ENCODE measurements at regions not wholly inside any gene's neighbourhood (a gene's known extent, or its start where the extent isn't known, plus 50 kb on each side); places are given as distances from the start of the nearest gene placed in this dataset.

DNA sequence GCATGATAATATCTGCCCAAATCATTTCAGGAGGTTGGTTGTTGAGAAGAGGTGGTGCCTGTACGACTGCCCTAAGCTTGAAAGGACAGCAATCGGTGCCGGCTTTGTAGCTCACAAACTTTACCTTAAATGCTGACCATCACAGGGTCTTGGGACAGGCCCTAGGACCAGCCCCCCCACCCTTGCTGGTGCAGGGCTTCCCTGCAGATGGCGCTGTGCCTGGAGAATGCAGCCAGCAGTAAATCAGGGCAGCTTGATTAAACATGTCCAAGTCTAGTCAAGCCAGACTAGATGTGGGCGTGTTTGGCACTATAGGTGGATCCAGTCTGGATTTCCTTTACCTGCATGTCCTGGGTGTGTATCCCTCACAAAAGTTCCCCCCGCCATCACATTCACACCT is 135.5 kb upstream of the CRHR1 start:
- Histone ChIP-seq H3K18ac (ENCODE audit: low read depth in 1 of 2, low read length in 2 of 2) (no peak overlapping the region), H2AFZ (ENCODE audit: low read depth, low read length) (no peak overlapping the region)

DNA sequence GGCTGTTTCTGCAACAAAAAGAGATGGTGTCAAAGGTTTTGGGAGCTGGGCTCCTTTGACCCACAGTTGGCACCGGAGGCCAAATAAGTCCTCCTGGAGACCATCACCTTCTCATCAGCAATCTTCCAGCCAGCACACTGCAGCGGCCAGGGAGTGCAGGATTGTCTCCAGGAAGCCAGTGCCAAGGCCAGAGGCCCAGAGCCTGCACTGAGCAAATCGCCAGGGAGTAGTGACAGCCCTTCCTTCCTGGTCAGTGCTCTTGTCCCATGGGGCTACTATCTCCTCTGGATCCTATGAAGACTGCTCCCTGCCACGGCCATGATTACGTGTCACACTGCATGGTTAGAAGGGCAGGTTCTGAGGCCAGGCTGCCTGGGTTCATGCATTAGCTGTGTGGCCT is 134.3 kb upstream of the CRHR1 start:
- Histone ChIP-seq H2BK5ac (ENCODE audit: low read depth, low read length, poor library complexity, severe bottlenecking) (no peak overlapping the region), H3K36me3 (ENCODE audit: control insufficient read depth in 1 of 2, insufficient read depth in 2 of 2, low read depth in 1 of 2, low read length in 2 of 2) (no peaks in the 10 kb centered on the region), H3K18ac (ENCODE audit: low read depth in 1 of 2, low read length in 2 of 2) (no peak overlapping the region), H3K4me2 (ENCODE audit: low read length, poor library complexity, severe bottlenecking) (no peak overlapping the region), H3K27me3 (ENCODE audit: control insufficient read depth in 1 of 2, insufficient read depth in 1 of 2, low read length in 2 of 2) (peaks cover 21 to 67% of the 10 kb centered on the region in 2 experiments), H2BK15ac (ENCODE audit: low read depth, poor library complexity, severe bottlenecking) (no peak overlapping the region), H2AFZ (ENCODE audit: low read depth, low read length) (no peak overlapping the region), H4K8ac (ENCODE audit: low read length) (no peak overlapping the region), H3K4ac (ENCODE audit: low read depth in 1 of 2, low read length in 2 of 2) (no peak overlapping the region), H3K4me3 (ENCODE audit: insufficient read depth in 1 of 2, low read depth in 1 of 2, low read length in 2 of 2) (no peak overlapping the region), H2BK12ac (ENCODE audit: low read length in 2 of 2) (no peak overlapping the region), H2AK5ac (ENCODE audit: low read length, severe bottlenecking) (no peak overlapping the region), H3K4me1 (ENCODE audit: control insufficient read depth, insufficient read depth, low read depth, low read length) (no peaks in the 10 kb centered on the region), H3K23ac (ENCODE audit: low read length in 2 of 2) (peak overlapping the region in 1 of 2 experiments; percentile 50), H3K9me3 (ENCODE audit: control insufficient read depth, low read length) (no peaks in the 10 kb centered on the region), H3K14ac (ENCODE audit: low read length in 2 of 2) (no peak overlapping the region), H3K27ac (ENCODE audit: low read length, poor library complexity, severe bottlenecking) (no peak overlapping the region), H4K91ac (ENCODE audit: low read length) (no peak overlapping the region), H2BK120ac (ENCODE audit: low read depth, low read length) (no peak overlapping the region), H3K9ac (ENCODE audit: low read length) (no peak overlapping the region), H3K79me1 (replicated peaks; ENCODE audit: low read length, poor library complexity, severe bottlenecking) (no peaks in the 10 kb centered on the region)
- 85% methylated on average over 5 of the region's 5 CpGs for WGBS
- no peak for DNase-seq

More for the DNA sequence above, 135.5 kb upstream of the CRHR1 start:
- no peak overlapping the region for H3K9ac ChIP-seq (ENCODE audit: low read length)
- H2BK15ac ChIP-seq (ENCODE audit: low read depth, poor library complexity, severe bottlenecking), result no peak overlapping the region
- H3K23ac ChIP-seq (ENCODE audit: low read length in 2 of 2), result no peak overlapping the region
- no peaks in the 10 kb centered on the region for H3K36me3 ChIP-seq (ENCODE audit: control insufficient read depth in 1 of 2, insufficient read depth in 2 of 2, low read depth in 1 of 2, low read length in 2 of 2)
- peaks cover 21 to 67% of the 10 kb centered on the region in 2 experiments for H3K27me3 ChIP-seq (ENCODE audit: control insufficient read depth in 1 of 2, insufficient read depth in 1 of 2, low read length in 2 of 2)
- H2BK5ac ChIP-seq (ENCODE audit: low read depth, low read length, poor library complexity, severe bottlenecking), result no peak overlapping the region
- no peak overlapping the region for H3K27ac ChIP-seq (ENCODE audit: low read length, poor library complexity, severe bottlenecking)
- H2AK5ac ChIP-seq (ENCODE audit: low read length, severe bottlenecking), result no peak overlapping the region
- H4K91ac ChIP-seq (ENCODE audit: low read length), result no peak overlapping the region
- 68% methylated on average over 6 of the region's 6 CpGs for WGBS
- H3K4me1 ChIP-seq (ENCODE audit: control insufficient read depth, insufficient read depth, low read depth, low read length), result no peaks in the 10 kb centered on the region
- no peak overlapping the region for H3K4me2 ChIP-seq (ENCODE audit: low read length, poor library complexity, severe bottlenecking)
- no peaks in the 10 kb centered on the region for H3K9me3 ChIP-seq (ENCODE audit: control insufficient read depth, low read length)
- no peak overlapping the region for H2BK120ac ChIP-seq (ENCODE audit: low read depth, low read length)
- no peak overlapping the region for H3K4ac ChIP-seq (ENCODE audit: low read depth in 1 of 2, low read length in 2 of 2)
- no peak overlapping the region for H3K4me3 ChIP-seq (ENCODE audit: insufficient read depth in 1 of 2, low read depth in 1 of 2, low read length in 2 of 2)
- H4K8ac ChIP-seq (ENCODE audit: low read length), result no peak overlapping the region
- H2BK12ac ChIP-seq (ENCODE audit: low read length in 2 of 2), result no peak overlapping the region
- no peak for DNase-seq
- no peaks in the 10 kb centered on the region for H3K79me1 ChIP-seq (replicated peaks; ENCODE audit: low read length, poor library complexity, severe bottlenecking)
- H3K14ac ChIP-seq (ENCODE audit: low read length in 2 of 2), result no peak overlapping the region

DNA sequence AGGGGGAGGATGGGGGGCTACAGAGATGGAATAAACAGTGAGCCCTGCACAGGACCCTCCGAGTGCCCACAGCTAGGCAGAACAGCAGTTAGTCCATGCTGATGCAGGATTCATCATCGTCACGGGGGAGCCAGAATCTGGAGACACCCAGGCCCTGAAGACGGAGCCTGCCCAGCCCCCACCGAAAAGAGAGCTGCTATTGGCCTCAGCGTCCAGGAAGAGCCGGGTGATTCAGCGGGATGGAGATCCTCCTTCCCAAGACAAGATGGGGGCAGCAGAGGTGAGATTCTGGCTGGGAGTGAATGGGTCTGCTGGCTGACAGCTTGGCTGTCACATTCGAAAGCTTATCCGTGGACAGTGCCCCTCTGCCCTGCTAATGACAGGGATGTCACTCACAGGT is 133.6 kb upstream of the CRHR1 start:
- H2AK5ac ChIP-seq (ENCODE audit: low read length, severe bottlenecking), result no peak overlapping the region
- H3K4me1 ChIP-seq (ENCODE audit: control insufficient read depth, insufficient read depth, low read depth, low read length), result no peaks in the 10 kb centered on the region
- no peak overlapping the region for H3K9ac ChIP-seq (ENCODE audit: low read length)
- H4K8ac ChIP-seq (ENCODE audit: low read length), result no peak overlapping the region
- no peak overlapping the region for H2BK120ac ChIP-seq (ENCODE audit: low read depth, low read length)
- no peak for DNase-seq
- no peaks in the 10 kb centered on the region for H3K36me3 ChIP-seq (ENCODE audit: control insufficient read depth in 1 of 2, insufficient read depth in 2 of 2, low read depth in 1 of 2, low read length in 2 of 2)
- peaks cover 21 to 63% of the 10 kb centered on the region in 2 experiments for H3K27me3 ChIP-seq (ENCODE audit: control insufficient read depth in 1 of 2, insufficient read depth in 1 of 2, low read length in 2 of 2)
- no peak overlapping the region for H3K4ac ChIP-seq (ENCODE audit: low read depth in 1 of 2, low read length in 2 of 2)
- no peak overlapping the region for H3K14ac ChIP-seq (ENCODE audit: low read length in 2 of 2)
- WGBS, result 80% methylated on average over 10 of the region's 10 CpGs
- no peak overlapping the region for H3K27ac ChIP-seq (ENCODE audit: low read length, poor library complexity, severe bottlenecking)
- no peaks in the 10 kb centered on the region for H3K79me1 ChIP-seq (replicated peaks; ENCODE audit: low read length, poor library complexity, severe bottlenecking)
- no peak overlapping the region for H2BK12ac ChIP-seq (ENCODE audit: low read length in 2 of 2)
- H2AFZ ChIP-seq (ENCODE audit: low read depth, low read length), result no peak overlapping the region
- no peak overlapping the region for H2BK15ac ChIP-seq (ENCODE audit: low read depth, poor library complexity, severe bottlenecking)
- H3K4me2 ChIP-seq (ENCODE audit: low read length, poor library complexity, severe bottlenecking), result no peak overlapping the region
- H4K91ac ChIP-seq (ENCODE audit: low read length), result no peak overlapping the region
- no peak overlapping the region for H3K23ac ChIP-seq (ENCODE audit: low read length in 2 of 2)
- H3K9me3 ChIP-seq (ENCODE audit: control insufficient read depth, low read length), result no peaks in the 10 kb centered on the region
- no peak overlapping the region for H3K4me3 ChIP-seq (ENCODE audit: insufficient read depth in 1 of 2, low read depth in 1 of 2, low read length in 2 of 2)
- no peak overlapping the region for H2BK5ac ChIP-seq (ENCODE audit: low read depth, low read length, poor library complexity, severe bottlenecking)
- H3K18ac ChIP-seq (ENCODE audit: low read depth in 1 of 2, low read length in 2 of 2), result no peak overlapping the region

DNA sequence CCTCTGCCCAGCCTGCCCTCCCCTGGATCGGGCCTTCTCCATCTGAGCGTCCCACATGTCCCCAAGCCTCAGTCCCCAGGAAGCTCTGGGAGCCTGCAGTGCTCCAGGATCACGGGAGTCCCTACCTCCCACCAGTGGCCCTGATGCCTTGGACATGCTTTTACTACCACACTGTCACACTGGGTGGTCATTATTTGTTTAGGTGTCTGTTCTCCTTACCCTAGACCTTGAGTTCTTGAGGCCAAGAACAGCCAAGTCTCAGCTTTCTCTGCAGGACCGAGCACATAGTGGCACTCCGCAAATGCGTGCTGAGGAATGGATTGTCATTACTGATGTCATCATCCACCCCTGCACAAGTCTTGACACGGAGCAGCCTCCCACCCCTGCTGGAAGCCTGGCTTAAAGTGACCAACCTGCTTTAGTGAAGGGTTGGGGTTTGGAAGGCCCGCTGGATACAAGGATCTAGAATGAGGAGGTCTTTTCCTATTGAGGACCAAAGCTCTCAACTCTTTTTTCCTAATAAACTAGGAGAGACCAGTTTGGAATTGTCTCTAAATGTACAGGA is 132.9 kb upstream of the CRHR1 start:
- Histone ChIP-seq H3K9ac (ENCODE audit: low read length) (no peak overlapping the region), H3K18ac (ENCODE audit: low read depth in 1 of 2, low read length in 2 of 2) (no peak overlapping the region), H3K27me3 (ENCODE audit: control insufficient read depth in 1 of 2, insufficient read depth in 1 of 2, low read length in 2 of 2) (peaks cover 21 to 61% of the 10 kb centered on the region in 2 experiments), H3K27ac (ENCODE audit: low read length, poor library complexity, severe bottlenecking) (no peak overlapping the region), H2BK15ac (ENCODE audit: low read depth, poor library complexity, severe bottlenecking) (no peak overlapping the region), H2BK120ac (ENCODE audit: low read depth, low read length) (no peak overlapping the region), H3K4me1 (ENCODE audit: control insufficient read depth, insufficient read depth, low read depth, low read length) (no peaks in the 10 kb centered on the region), H2BK12ac (ENCODE audit: low read length in 2 of 2) (no peak overlapping the region), H2AK5ac (ENCODE audit: low read length, severe bottlenecking) (no peak overlapping the region), H3K14ac (ENCODE audit: low read length in 2 of 2) (no peak overlapping the region), H3K79me1 (replicated peaks; ENCODE audit: low read length, poor library complexity, severe bottlenecking) (no peaks in the 10 kb centered on the region), H3K36me3 (ENCODE audit: control insufficient read depth in 1 of 2, insufficient read depth in 2 of 2, low read depth in 1 of 2, low read length in 2 of 2) (no peaks in the 10 kb centered on the region), H2AFZ (ENCODE audit: low read depth, low read length) (no peak overlapping the region), H3K4me3 (ENCODE audit: insufficient read depth in 1 of 2, low read depth in 1 of 2, low read length in 2 of 2) (no peak overlapping the region), H3K23ac (ENCODE audit: low read length in 2 of 2) (no peak overlapping the region), H3K4ac (ENCODE audit: low read depth in 1 of 2, low read length in 2 of 2) (no peak overlapping the region), H2BK5ac (ENCODE audit: low read depth, low read length, poor library complexity, severe bottlenecking) (no peak overlapping the region), H4K91ac (ENCODE audit: low read length) (no peak overlapping the region), H3K4me2 (ENCODE audit: low read length, poor library complexity, severe bottlenecking) (no peak overlapping the region), H4K8ac (ENCODE audit: low read length) (no peak overlapping the region), H3K9me3 (ENCODE audit: control insufficient read depth, low read length) (no peaks in the 10 kb centered on the region)
- DNase-seq, result no peak
- WGBS, result 73% methylated on average over 8 of the region's 8 CpGs
